NB4 (cell line): ENCODE measurements at regions not wholly inside any gene's neighbourhood (a gene's known extent, or its start where the extent isn't known, plus 50 kb on each side); places are given as distances from the start of the nearest gene placed in this dataset.

Experiments used
- POLR2A ChIP-seq: IDR thresholded peaks from 2 replicates; pipeline ENCODE4 v1.6.1; 2011; ENCODE audit warnings: mild to moderate bottlenecking; ENCODE audit not compliant: insufficient read length; ENCODE audit errors: extremely low read depth
- TF ChIP-seq, protein P1 (sequence below): IDR thresholded peaks from one replicate; pipeline ENCODE4 v1.5.1; 2012; ENCODE audit warnings: low read depth, low read length

DNA sequence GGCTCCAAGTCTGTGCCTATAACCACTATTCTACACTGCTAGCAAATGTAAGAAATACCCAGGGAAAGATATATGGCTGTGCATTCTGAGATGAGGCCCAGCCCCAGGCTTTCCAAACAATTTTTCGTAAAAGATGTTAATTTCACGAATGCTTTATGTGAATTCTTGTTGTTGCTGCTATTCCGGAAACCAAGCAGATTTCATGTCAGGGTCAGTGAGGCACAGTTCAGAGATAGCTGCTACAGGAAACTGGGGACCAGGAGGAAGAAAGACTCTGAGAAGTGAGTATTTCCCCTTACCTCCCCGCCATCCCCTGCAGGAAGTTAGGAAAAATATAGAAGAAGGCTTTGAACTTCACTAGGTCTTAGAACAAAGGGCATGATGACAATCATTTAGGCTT lies 84.7 kb upstream of the TP53I11 start:
- TF ChIP-seq, protein P1, sequence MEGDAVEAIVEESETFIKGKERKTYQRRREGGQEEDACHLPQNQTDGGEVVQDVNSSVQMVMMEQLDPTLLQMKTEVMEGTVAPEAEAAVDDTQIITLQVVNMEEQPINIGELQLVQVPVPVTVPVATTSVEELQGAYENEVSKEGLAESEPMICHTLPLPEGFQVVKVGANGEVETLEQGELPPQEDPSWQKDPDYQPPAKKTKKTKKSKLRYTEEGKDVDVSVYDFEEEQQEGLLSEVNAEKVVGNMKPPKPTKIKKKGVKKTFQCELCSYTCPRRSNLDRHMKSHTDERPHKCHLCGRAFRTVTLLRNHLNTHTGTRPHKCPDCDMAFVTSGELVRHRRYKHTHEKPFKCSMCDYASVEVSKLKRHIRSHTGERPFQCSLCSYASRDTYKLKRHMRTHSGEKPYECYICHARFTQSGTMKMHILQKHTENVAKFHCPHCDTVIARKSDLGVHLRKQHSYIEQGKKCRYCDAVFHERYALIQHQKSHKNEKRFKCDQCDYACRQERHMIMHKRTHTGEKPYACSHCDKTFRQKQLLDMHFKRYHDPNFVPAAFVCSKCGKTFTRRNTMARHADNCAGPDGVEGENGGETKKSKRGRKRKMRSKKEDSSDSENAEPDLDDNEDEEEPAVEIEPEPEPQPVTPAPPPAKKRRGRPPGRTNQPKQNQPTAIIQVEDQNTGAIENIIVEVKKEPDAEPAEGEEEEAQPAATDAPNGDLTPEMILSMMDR: no peak
- TF ChIP-seq POLR2A: no peak
